ENCODE measurements at regions not wholly inside any gene's neighbourhood (a gene's known extent, or its start where the extent isn't known, plus 50 kb on each side); places are given as distances from the start of the nearest gene placed in this dataset.

DNA sequence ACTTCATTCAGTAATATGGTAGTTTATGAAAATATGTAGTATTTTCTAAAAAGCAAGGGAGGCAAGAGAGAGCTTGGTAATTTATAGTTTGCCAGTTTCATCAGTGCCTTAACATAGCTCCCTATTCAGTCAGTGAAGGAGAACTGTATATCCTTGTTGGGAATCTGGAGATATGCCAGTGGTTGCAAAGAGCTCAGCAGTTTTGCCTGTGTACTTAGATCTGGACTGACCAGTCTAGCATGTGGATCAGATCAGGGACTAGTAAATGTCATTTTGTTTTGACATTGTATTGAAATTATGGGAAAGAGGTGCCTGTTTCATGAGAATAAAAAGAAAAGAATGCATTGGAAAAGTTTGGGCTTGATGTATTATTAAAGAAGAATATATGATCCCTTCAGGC is 88.6 kb downstream of the ZIC3 start:
- TF ChIP-seq POLR2A (IDR thresholded peaks at IDR 0.05; ENCODE audit: low read length) (no peak), GATA1 (IDR thresholded peaks at IDR 0.05; ENCODE audit: low read depth, low read length) (no peak)

All from erythroblast (primary cell).